Astrocyte of the cerebellum (primary cell): ENCODE measurements at regions not wholly inside any gene's neighbourhood (a gene's known extent, or its start where the extent isn't known, plus 50 kb on each side); places are given as distances from the start of the nearest gene placed in this dataset.

Experiments
- DNase-seq: peaks from one replicate; pipeline ENCODE4 v3.0.0-alpha.2; 2011; ENCODE audit warnings: low read depth
- H3K4me3 ChIP-seq: 2 replicates; pipeline ENCODE4 v1.5.1; 2011; ENCODE audit warnings: mild to moderate bottlenecking, low read depth, low read length, moderate library complexity
- in situ Hi-C: cut with HindIII; loops from 2 replicates; pipeline ENCODE4 v1.10.0; 2017; ENCODE audit warnings: low sequenced_read_pairs
- TF ChIP-seq, protein P1 (sequence below): IDR thresholded peaks from 2 replicates; pipeline ENCODE4 v1.5.1; 2012; ENCODE audit warnings: low read length, low read depth, moderate library complexity, mild to moderate bottlenecking; ENCODE audit errors: missing control alignments

GRCh38 chr17:54784305-54784704, 116.3 kb upstream of the TOM1L1 start:
- DNase-seq, result no peak
- H3K4me3 ChIP-seq, result no peak overlapping the region
- TF ChIP-seq, protein P1, sequence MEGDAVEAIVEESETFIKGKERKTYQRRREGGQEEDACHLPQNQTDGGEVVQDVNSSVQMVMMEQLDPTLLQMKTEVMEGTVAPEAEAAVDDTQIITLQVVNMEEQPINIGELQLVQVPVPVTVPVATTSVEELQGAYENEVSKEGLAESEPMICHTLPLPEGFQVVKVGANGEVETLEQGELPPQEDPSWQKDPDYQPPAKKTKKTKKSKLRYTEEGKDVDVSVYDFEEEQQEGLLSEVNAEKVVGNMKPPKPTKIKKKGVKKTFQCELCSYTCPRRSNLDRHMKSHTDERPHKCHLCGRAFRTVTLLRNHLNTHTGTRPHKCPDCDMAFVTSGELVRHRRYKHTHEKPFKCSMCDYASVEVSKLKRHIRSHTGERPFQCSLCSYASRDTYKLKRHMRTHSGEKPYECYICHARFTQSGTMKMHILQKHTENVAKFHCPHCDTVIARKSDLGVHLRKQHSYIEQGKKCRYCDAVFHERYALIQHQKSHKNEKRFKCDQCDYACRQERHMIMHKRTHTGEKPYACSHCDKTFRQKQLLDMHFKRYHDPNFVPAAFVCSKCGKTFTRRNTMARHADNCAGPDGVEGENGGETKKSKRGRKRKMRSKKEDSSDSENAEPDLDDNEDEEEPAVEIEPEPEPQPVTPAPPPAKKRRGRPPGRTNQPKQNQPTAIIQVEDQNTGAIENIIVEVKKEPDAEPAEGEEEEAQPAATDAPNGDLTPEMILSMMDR, result no peak
- in situ Hi-C loops, result no loop called here

DNA sequence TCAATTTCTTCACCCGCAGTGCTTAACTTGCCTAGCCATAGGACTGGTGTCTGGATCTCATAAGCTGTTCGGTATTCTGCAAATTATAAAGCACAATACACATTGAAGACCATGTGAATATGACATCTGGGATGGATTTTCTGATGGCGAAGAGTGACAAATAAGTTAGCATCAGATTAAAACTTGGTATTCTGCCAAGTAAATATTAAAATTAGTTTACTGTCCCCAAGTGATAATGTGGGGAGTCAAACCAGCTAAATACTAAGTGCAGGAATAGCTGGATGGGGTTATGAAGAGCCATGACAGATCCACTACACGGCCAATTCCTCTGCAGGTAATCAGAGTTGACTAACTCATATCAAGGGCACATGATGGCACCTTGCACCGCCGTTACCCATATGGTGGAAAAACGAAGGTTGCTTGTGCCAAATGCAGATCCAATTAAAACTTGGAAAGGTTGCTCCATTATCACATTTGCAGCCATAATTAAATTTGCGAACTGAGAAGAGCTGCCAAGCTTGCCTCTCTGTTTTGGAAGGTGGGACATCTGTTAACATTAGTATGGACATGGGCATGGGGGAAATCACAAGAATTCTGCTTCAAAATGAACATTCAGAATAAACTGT, 114.9 kb upstream of the TOM1L1 start:
- H3K4me3 ChIP-seq, result no peak overlapping the region
- TF ChIP-seq, protein P1, result no peak
- in situ Hi-C loops, result loop anchor here (5.0 kb wide), 1 partner anchor 58 kb away; no protein-coding TSS in a partner anchor
- no peak for DNase-seq

DNA sequence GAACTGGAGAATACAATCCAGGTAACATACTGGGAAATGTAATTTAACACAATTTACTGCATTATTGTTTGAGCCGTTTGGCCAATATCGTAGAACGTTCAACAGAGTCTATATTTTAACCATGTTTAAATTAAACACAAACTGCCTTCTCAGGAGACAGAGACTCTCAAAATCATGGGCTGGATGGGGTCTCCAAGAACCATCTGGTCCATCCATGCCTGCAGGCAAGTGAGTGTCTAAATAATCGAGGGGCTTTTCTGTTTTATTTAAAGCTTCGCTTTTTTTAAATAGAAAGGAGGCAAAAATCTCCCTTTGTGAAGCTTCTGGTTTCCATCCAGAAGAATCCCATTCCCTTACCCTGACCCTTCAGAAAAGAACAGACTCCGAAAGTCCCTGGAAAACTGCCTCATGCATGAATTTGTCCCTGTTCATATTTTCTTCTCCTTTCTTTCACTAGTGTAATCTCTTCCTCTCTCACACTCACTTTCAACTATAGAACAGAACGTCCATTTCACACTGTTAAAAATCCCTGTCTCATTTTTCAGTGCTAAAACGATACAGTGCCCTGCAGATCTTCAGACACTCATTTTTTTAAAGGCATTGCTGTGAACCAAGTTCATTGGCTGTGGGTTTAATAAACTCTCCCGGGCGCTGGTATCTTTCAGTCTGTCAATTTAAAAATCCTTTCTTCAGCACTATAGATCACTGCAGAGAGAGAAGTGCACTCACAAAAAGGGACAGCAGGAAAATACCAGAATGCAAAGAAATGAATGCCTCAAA, 111.4 kb upstream of the TOM1L1 start:
- in situ Hi-C loops, result loop anchor here (5.0 kb wide), 1 partner anchor 62 kb away; no protein-coding TSS in a partner anchor
- no peak overlapping the region for H3K4me3 ChIP-seq

DNA sequence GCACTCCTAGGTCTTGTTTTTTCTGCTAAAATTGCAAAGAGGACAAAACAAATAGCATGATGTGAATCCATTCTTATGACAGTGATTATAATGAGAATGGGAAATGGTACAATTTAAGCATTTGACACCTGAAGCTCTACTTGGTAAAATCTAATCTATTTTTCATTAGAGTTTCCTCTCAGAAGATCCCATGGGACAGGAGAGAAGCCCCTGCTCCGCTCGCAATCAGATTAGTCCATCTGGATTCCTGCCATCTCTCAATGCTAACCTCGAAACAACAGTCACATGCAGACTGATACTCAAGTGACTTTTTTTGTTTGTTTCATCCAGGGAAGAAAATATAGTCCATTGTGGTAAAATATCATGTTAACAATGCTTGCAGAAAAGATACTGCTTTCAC, 107.4 kb upstream of the TOM1L1 start:
- TF ChIP-seq, protein P1, result no peak
- in situ Hi-C loops, result no loop called here
- DNase-seq, result no peak
- H3K4me3 ChIP-seq, result no peak overlapping the region

More for the DNA sequence above, 111.4 kb upstream of the TOM1L1 start:
- DNase-seq, result no peak
- TF ChIP-seq, protein P1, result no peak

GRCh38 chr17:54795046-54795445, 105.6 kb upstream of the TOM1L1 start:
- H3K4me3 ChIP-seq, result no peak overlapping the region
- DNase-seq, result no peak
- TF ChIP-seq, protein P1, result no peak
- in situ Hi-C loops, result no loop called here

DNA sequence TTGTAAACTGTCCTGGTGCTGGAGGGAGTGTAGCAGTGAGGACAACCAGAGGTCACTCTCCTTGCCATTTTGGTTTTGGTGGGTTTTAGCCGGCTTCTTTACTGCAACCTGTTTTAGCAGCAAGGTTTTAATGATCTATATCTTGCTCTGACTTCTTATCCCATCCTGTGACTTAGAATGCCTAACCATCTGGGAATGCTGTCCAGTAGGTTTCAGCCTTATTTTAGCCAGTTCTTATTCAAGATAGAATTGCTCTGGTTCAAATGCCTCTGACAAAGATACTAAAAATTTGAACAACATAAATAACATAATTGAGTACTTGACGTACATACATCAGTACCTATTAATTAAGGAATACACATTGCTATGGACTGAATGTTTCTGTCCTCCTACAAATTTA, 93.3 kb upstream of the TOM1L1 start:
- H3K4me3 ChIP-seq, result no peak overlapping the region
- in situ Hi-C loops, result no loop called here
- DNase-seq, result no peak
- TF ChIP-seq, protein P1, result no peak
